H1 (cell line): ENCODE measurements at regions not wholly inside any gene's neighbourhood (a gene's known extent, or its start where the extent isn't known, plus 50 kb on each side); places are given as distances from the start of the nearest gene placed in this dataset.

Experiments
- CTCF ChIA-PET: fragments of 300-600 bp; sonication (Branson Sonifier 250); formaldehyde crosslinking; loops from one replicate; lab custom pipeline; 2021; ENCODE audit not compliant: partially characterized antibody; lab: Charles Lee
- POLR2A ChIA-PET: fragments of 300-600 bp; sonication (Branson Sonifier 250); formaldehyde crosslinking; loops from one replicate; lab custom pipeline; 2021; ENCODE audit warnings: inconsistent platforms; ENCODE audit not compliant: partially characterized antibody; lab: Charles Lee
- DNase-seq, 2 experiments: peaks; one replicate each; pipeline versions ENCODE4 v3.0.0 to v3.0.0-alpha.2; 2010 to 2022; ENCODE audit warnings: low spot score in 2 of 2, low read depth in 1 of 2, mixed read lengths in 1 of 2
- FAIRE-seq: peaks from 2 replicates; lab custom pipeline; 2011; peaks lifted over from hg19 to GRCh38; lab: Jason Lieb, UNC
- H2AFZ ChIP-seq: 2 replicates; pipeline ENCODE4 v1.8.1; 2012; ENCODE audit warnings: low read length, inconsistent platforms
- H2AK5ac ChIP-seq: 2 replicates; pipeline ENCODE4 v1.6.1; 2013; ENCODE audit warnings: low read depth, low read length
- H2BK120ac ChIP-seq: replicated peaks from 2 replicates; pipeline ENCODE3; 2013; ENCODE audit warnings: low read depth, low read length, inconsistent platforms
- H2BK12ac ChIP-seq: 2 replicates; pipeline ENCODE4 v1.6.1; 2013; ENCODE audit warnings: low read depth, low read length
- H2BK15ac ChIP-seq: 2 replicates; pipeline ENCODE4 v1.6.1; 2013; ENCODE audit warnings: low read length
- H2BK20ac ChIP-seq: 2 replicates; pipeline ENCODE4 v1.6.1; 2013; ENCODE audit warnings: low read length
- H2BK5ac ChIP-seq: 2 replicates; pipeline ENCODE4 v1.6.1; 2013; ENCODE audit warnings: low read depth, low read length
- H3K14ac ChIP-seq: 2 replicates; pipeline ENCODE4 v1.6.1; 2013; ENCODE audit warnings: inconsistent platforms; ENCODE audit not compliant: insufficient read length
- H3K18ac ChIP-seq: 2 replicates; pipeline ENCODE4 v1.6.1; 2013; ENCODE audit warnings: low read length; ENCODE audit errors: extremely low read depth
- H3K23ac ChIP-seq: 2 replicates; pipeline ENCODE4 v1.6.1; 2013; ENCODE audit warnings: inconsistent platforms; ENCODE audit not compliant: insufficient read length
- H3K23me2 ChIP-seq: 2 replicates; pipeline ENCODE4 v1.6.1; 2013; ENCODE audit warnings: low read depth, low read length
- H3K27ac ChIP-seq: 2 replicates; pipeline ENCODE4 v1.6.1; 2011; ENCODE audit warnings: low read depth, low read length, inconsistent platforms
- H3K27me3 ChIP-seq, 4 experiments: replicated peaks in 1 of 4; 1 replicate in 1 of 4; 2 replicates in 3 of 4; pipeline versions ENCODE4 v1.6.1 to v1.8.1; 2011 to 2013; ENCODE audit warnings: low read length in 3 of 4, mild to moderate bottlenecking in 3 of 4, inconsistent platforms in 2 of 4, mixed read lengths in 2 of 4, moderate library complexity in 1 of 4; ENCODE audit not compliant: control insufficient read depth in 3 of 4, insufficient read depth in 3 of 4; ENCODE audit errors: extremely low read depth in 1 of 4
- H3K36me3 ChIP-seq, 4 experiments: 2 replicates each; pipeline versions ENCODE4 v1.6.1 to v1.8.1; 2011 to 2013; ENCODE audit warnings: mild to moderate bottlenecking in 4 of 4, low read length in 3 of 4, moderate library complexity in 2 of 4, control low read depth in 1 of 4, inconsistent platforms in 1 of 4; ENCODE audit not compliant: insufficient read depth in 4 of 4, control insufficient read depth in 2 of 4
- H3K4ac ChIP-seq: replicated peaks from 2 replicates; pipeline ENCODE3; 2013; ENCODE audit warnings: low read length, low read depth, mixed read lengths, inconsistent platforms; ENCODE audit not compliant: insufficient read length
- H3K4me1 ChIP-seq, 4 experiments: replicated peaks in 1 of 4; 1 replicate in 1 of 4; 2 replicates in 3 of 4; pipeline versions ENCODE4 v1.6.1 to v1.8.1; 2011 to 2013; ENCODE audit warnings: low read length in 3 of 4, inconsistent platforms in 2 of 4, mixed read lengths in 1 of 4; ENCODE audit not compliant: insufficient read depth in 4 of 4, control insufficient read depth in 3 of 4
- H3K4me2 ChIP-seq, 2 experiments: 2 replicates each; pipeline versions ENCODE4 v1.6.1 to v1.8.1; 2011 to 2013; ENCODE audit warnings: low read depth in 2 of 2, low read length in 2 of 2, control low read depth in 1 of 2, inconsistent platforms in 1 of 2, mild to moderate bottlenecking in 1 of 2; ENCODE audit not compliant: insufficient read depth in 1 of 2
- H3K4me3 ChIP-seq, 4 experiments: fragments of 200-600, 300-600 bp in 1 of 4; sonication (generic), shearing (Covaris generic), sonication (Bioruptor Twin) in 1 of 4; 2 replicates each; pipeline versions ENCODE4 v1.5.1 to v1.8.1; 2011 to 2016; ENCODE audit warnings: low read length in 4 of 4, low read depth in 3 of 4, control low read depth in 2 of 4, inconsistent platforms in 2 of 4, mild to moderate bottlenecking in 2 of 4, mixed read lengths in 1 of 4, moderate library complexity in 1 of 4; ENCODE audit not compliant: insufficient read depth in 2 of 4; ENCODE audit errors: extremely low read depth in 1 of 4
- H3K56ac ChIP-seq: replicated peaks from 2 replicates; pipeline ENCODE3; 2013; ENCODE audit warnings: low read depth, mild to moderate bottlenecking, mixed read lengths, low read length, inconsistent platforms; ENCODE audit not compliant: insufficient read length
- H3K79me1 ChIP-seq: 2 replicates; pipeline ENCODE4 v1.6.1; 2013; ENCODE audit warnings: low read depth, low read length, control low read depth
- H3K79me2 ChIP-seq, 2 experiments: 2 replicates each; pipeline versions ENCODE4 v1.6.1 to v1.8.1; 2012 to 2013; ENCODE audit warnings: low read length in 2 of 2, mild to moderate bottlenecking in 2 of 2, inconsistent platforms in 1 of 2; ENCODE audit not compliant: insufficient read depth in 2 of 2, control insufficient read depth in 1 of 2
- H3K9ac ChIP-seq, 4 experiments: replicated peaks in 1 of 4; 1 replicate in 1 of 4; 2 replicates in 3 of 4; pipeline versions ENCODE4 v1.6.1 to v1.8.1; 2011 to 2013; ENCODE audit warnings: low read depth in 3 of 4, low read length in 3 of 4, control low read depth in 2 of 4, mild to moderate bottlenecking in 2 of 4, moderate library complexity in 2 of 4, inconsistent platforms in 1 of 4; ENCODE audit errors: extremely low read depth in 1 of 4
- H3K9me3 ChIP-seq, 2 experiments: 2 replicates each; pipeline versions ENCODE4 v1.6.1 to v1.8.1; 2012 to 2013; ENCODE audit warnings: mild to moderate bottlenecking in 2 of 2, moderate library complexity in 2 of 2, control low read depth in 1 of 2, inconsistent platforms in 1 of 2, low read depth in 1 of 2, low read length in 1 of 2, mixed read lengths in 1 of 2; ENCODE audit not compliant: insufficient read depth in 2 of 2
- H4K20me1 ChIP-seq, 2 experiments: replicated peaks in 1 of 2; 2 replicates each; pipeline versions ENCODE3 to v1.8.1; 2011 to 2013; ENCODE audit warnings: inconsistent platforms in 2 of 2, low read length in 2 of 2, mild to moderate bottlenecking in 1 of 2; ENCODE audit not compliant: insufficient read depth in 2 of 2, control insufficient read depth in 1 of 2
- H4K5ac ChIP-seq: 2 replicates; pipeline ENCODE4 v1.6.1; 2013; ENCODE audit warnings: low read length, low read depth, mixed read lengths, inconsistent platforms; ENCODE audit not compliant: insufficient read length
- H4K8ac ChIP-seq: 2 replicates; pipeline ENCODE4 v1.8.0; 2013; ENCODE audit warnings: mild to moderate bottlenecking, moderate library complexity, low read length, inconsistent platforms; ENCODE audit not compliant: insufficient read depth; ENCODE audit errors: extremely low read depth
- H4K91ac ChIP-seq: replicated peaks from 2 replicates; pipeline ENCODE3; 2013; ENCODE audit warnings: low read length, mixed read lengths, inconsistent platforms; ENCODE audit not compliant: insufficient read length
- CREB1 ChIP-seq: IDR thresholded peaks from 2 replicates; pipeline ENCODE4 v1.6.1; 2012; ENCODE audit warnings: inconsistent platforms
- EP300 ChIP-seq, 2 experiments: IDR thresholded peaks; 1 replicate in 1 of 2; 2 replicates in 1 of 2; pipeline ENCODE4 v1.6.1; 2011 to 2012; ENCODE audit warnings: low read depth in 2 of 2, low read length in 2 of 2, mild to moderate bottlenecking in 2 of 2, borderline replicate concordance in 1 of 2, inconsistent platforms in 1 of 2, moderate library complexity in 1 of 2
- EZH2 ChIP-seq: fragments of 200-600 bp; sonication (generic); IDR thresholded peaks from 2 replicates; pipeline ENCODE4 v1.7.1; 2012; ENCODE audit warnings: low read depth, mild to moderate bottlenecking, moderate library complexity, low read length, inconsistent platforms; ENCODE audit not compliant: severe bottlenecking
- FOSL1 ChIP-seq: IDR thresholded peaks from 2 replicates; pipeline ENCODE4 v1.6.1; 2011; ENCODE audit warnings: mild to moderate bottlenecking, low read depth, low read length, moderate library complexity; ENCODE audit not compliant: insufficient read depth
- GTF2F1 ChIP-seq: IDR thresholded peaks from 2 replicates; pipeline ENCODE4 v1.6.1; 2012; ENCODE audit warnings: low read depth, low read length, improper control_type of control experiment, borderline replicate concordance
- KDM1A ChIP-seq: fragments of 200-600, 300-600 bp; sonication (generic); IDR thresholded peaks from 2 replicates; pipeline ENCODE4 v1.7.1; 2016; ENCODE audit warnings: mild to moderate bottlenecking, low read length, borderline replicate concordance
- KDM4A ChIP-seq: IDR thresholded peaks from one replicate; pipeline ENCODE4 v1.7.1; 2012; ENCODE audit warnings: low read depth, mild to moderate bottlenecking, moderate library complexity, low read length, inconsistent platforms; ENCODE audit not compliant: severe bottlenecking
- MAFK ChIP-seq: IDR thresholded peaks from 2 replicates; pipeline ENCODE4 v1.6.1; 2012; ENCODE audit warnings: low read depth, mild to moderate bottlenecking, improper control_type of control experiment, low read length
- MAX ChIP-seq: IDR thresholded peaks from 2 replicates; pipeline ENCODE4 v1.6.1; 2012; ENCODE audit warnings: inconsistent platforms
- POLR2A ChIP-seq, 2 experiments: IDR thresholded peaks; 1 replicate in 1 of 2; 2 replicates in 1 of 2; pipeline ENCODE4 v1.6.1; 2011; ENCODE audit warnings: low read depth in 2 of 2, low read length in 2 of 2, mild to moderate bottlenecking in 2 of 2; ENCODE audit errors: control extremely low read depth in 1 of 2
- RAD21 ChIP-seq, 2 experiments: IDR thresholded peaks in 1 of 2; conservative IDR thresholded peaks in 1 of 2; 2 replicates each; pipeline ENCODE4 v1.6.1; 2011; ENCODE audit warnings: low read depth in 2 of 2, low read length in 2 of 2, improper control_type of control experiment in 1 of 2, inconsistent platforms in 1 of 2, mild to moderate bottlenecking in 1 of 2, moderate library complexity in 1 of 2
- RFX5 ChIP-seq: IDR thresholded peaks from 2 replicates; pipeline ENCODE4 v1.6.1; 2011; ENCODE audit warnings: low read depth, low read length, improper control_type of control experiment, borderline replicate concordance
- SIRT6 ChIP-seq: IDR thresholded peaks from one replicate; pipeline ENCODE4 v1.7.1; 2012; ENCODE audit warnings: low read length, inconsistent platforms
- SP2 ChIP-seq: IDR thresholded peaks from 2 replicates; pipeline ENCODE4 v1.6.1; 2012; ENCODE audit warnings: mild to moderate bottlenecking, low read length, inconsistent platforms
- WGBS, 2 experiments: shearing (Covaris generic) in 1 of 2; methylation state at CpG; one replicate each; pipeline versions ENCODE4 v1.1.6 to v1.1.7; 2013 to 2015; ENCODE audit warnings: low lambda C conversion rate in 2 of 2, mixed read lengths in 2 of 2, inconsistent platforms in 1 of 2, low coverage in 1 of 2, missing lambda C conversion rate in 1 of 2; ENCODE audit not compliant: insufficient replicate concordance in 2 of 2, insufficient coverage in 1 of 2, insufficient read length in 1 of 2; ENCODE audit errors: extremely low coverage in 1 of 2, missing lambda C conversion rate in 1 of 2; 5-methylcytosine and 5-hydroxymethylcytosine counted together

DNA sequence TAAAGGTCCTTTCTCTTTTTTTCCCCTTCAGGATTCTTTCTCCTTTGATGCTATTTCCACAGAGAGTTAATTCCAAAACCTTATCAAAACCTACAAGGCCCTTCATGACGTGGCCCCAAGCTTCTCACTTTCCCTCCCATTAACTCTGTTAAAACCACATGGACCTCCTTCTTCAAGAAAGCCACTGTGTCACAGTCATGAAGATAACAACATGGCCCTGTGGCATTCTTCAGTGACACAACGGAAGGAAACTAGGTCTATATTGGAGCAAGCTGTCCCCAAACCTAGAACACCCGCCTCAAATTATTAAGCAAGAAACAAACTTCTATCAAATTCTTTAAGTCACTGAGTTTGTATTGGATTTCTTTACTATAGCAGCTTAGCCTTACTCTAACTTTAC lies 611.1 kb downstream of the NUF2 start:
- Histone ChIP-seq H3K79me1 (no peaks in the 10 kb centered on the region), H4K91ac (no peak overlapping the region), H4K20me1 (no peaks in the 10 kb centered on the region), H3K23me2 (no peaks in the 10 kb centered on the region), H2AK5ac (no peak overlapping the region), H3K4me2 (no peak overlapping the region), H3K56ac (no peak overlapping the region), H3K18ac (no peak overlapping the region), H3K27me3 (no peaks in the 10 kb centered on the region), H2BK15ac (no peak overlapping the region), H3K23ac (no peak overlapping the region), H4K8ac (no peak overlapping the region), H4K5ac (no peak overlapping the region), H3K4ac (no peak overlapping the region), H3K14ac (no peak overlapping the region), H3K4me3 (no peak overlapping the region), H3K36me3 (no peaks in the 10 kb centered on the region), H2BK12ac (no peak overlapping the region), H3K9ac (no peak overlapping the region), H2BK5ac (no peak overlapping the region), H3K9me3 (no peaks in the 10 kb centered on the region), H2BK120ac (no peak overlapping the region), H2AFZ (no peak overlapping the region), H3K79me2 (no peaks in the 10 kb centered on the region), H3K27ac (no peak overlapping the region), H2BK20ac (no peak overlapping the region), H3K4me1 (peaks cover 0 to 5% (median 0%) of the 10 kb centered on the region in 4 experiments; a peak in 1 of 7 replicates)
- CTCF ChIA-PET = interaction anchor here (0.9 kb wide), 1 partner anchor 59 kb away, joined by 5 read pairs; no protein-coding TSS in a partner anchor
- no peak for FAIRE-seq
- POLR2A ChIA-PET = no interaction called here
- TF ChIP-seq SP2 (no peak), MAX (no peak), SIRT6 (no peak), MAFK (no peak), FOSL1 (no peak), RFX5 (no peak), KDM4A (no peak), KDM1A (no peak), RAD21 (IDR thresholded peaks at IDR 0.05 in 1 of 2, conservative IDR thresholded peaks at IDR 0.05 in 1 of 2; ENCODE audit: low read depth in 2 of 2, low read length in 2 of 2) (no peak), POLR2A (IDR thresholded peaks at IDR 0.05; ENCODE audit: control extremely low read depth in 1 of 2, low read depth in 2 of 2, low read length in 2 of 2) (no peak), CREB1 (no peak), GTF2F1 (no peak), EZH2 (no peak), EP300 (IDR thresholded peaks at IDR 0.05; ENCODE audit: borderline replicate concordance in 1 of 2, low read depth in 2 of 2, low read length in 2 of 2) (no peak)
- DNase-seq = no peak
- 80% methylated on average over 3 of the region's 3 CpGs; no CpG with 5 or more reads in 1 of the 2 experiments for WGBS, 2 experiments
